AG08396 (cell line): ENCODE measurements at regions not wholly inside any gene's neighbourhood (a gene's known extent, or its start where the extent isn't known, plus 50 kb on each side); places are given as distances from the start of the nearest gene placed in this dataset.
A peak's percentile ranks its signal among the peaks of the same experiment; 100 is the strongest.

Source experiments
- DNase-seq: peaks from one replicate; pipeline ENCODE4 v3.0.0; 2012; ENCODE audit warnings: low spot score, mixed read lengths

DNA sequence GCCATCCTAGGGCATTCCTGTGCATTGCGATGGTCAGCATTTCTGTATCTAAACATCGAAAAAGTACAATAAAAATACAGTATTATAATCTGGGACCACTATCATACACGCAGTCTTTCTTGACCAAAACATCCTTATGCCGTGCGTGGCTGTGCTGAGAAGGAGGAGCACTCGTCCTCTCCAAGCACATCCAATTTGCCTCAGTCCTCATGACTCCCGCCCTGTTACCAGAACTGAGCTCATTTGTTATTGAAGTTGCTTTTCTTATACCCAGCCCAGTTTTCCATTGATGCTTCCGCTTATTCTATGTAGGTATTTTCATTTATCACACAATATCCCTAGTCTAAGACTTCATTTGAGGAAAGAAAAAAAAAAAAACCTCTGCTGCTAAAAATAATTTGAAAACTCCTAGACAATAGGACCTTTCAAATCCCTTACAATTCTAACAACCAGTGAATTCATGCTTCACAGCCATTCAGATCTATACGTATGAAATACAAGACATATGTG lies 236.9 kb upstream of the PLEKHG7 start:
- no peak for DNase-seq

DNA sequence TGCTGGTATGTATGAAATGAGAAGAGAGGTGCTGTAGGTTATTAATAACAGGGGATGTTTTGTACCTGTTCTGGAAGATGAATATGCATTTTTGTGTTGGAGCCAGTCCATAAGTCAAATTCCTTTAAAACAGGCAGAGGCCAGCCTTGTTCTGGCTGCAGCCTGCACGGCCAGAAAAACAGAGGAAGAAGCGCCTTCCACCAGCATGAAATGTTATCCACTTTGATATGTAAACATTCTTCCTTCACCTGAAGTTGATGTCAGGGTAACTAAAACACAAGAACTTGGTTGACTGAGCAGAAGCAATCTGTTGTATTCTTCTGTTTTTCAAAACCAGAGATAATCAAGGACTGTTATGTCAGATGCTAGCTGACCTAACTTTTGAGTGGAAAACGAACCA lies 237.9 kb upstream of the PLEKHG7 start:
- no peak for DNase-seq

DNA sequence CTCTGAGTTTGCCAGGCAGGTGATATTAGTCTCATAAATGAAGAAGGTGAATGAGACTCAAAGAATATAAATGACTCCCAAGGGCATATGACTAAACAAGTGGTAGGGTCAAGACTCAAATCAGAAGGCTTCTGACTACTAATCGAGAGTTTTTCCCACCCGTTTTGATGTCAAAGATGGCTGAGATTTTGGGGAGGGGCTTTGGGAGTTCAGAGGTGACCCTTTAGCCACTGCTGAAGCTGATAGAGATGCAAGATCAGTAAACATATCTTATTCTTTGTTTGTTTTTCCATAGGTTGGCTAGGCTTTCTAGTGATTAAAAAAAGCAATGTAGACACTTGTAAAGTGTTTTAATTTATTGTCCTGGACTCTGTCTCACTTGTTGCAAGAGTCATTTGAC lies 239.6 kb upstream of the PLEKHG7 start:
- no peak for DNase-seq

DNA sequence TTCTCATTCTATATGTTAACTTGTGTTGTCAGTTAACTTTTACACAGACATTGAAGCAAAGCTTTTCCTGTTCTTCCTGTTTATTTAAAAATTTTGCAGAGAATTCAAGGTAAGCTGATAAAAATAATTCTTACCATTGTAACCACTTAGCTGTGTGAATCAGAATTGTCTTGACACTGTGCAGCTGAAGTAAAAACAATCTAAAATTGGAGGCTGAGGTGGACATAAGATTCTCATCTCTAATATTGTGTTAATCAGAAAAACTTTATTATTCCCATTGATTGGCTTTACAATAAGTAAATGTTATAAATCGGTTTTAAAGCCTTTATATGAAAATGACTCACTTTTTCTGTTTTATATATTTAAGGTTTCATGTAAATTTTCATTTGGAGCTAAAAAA lies 240.3 kb upstream of the PLEKHG7 start:
- DNase-seq: no peak

DNA sequence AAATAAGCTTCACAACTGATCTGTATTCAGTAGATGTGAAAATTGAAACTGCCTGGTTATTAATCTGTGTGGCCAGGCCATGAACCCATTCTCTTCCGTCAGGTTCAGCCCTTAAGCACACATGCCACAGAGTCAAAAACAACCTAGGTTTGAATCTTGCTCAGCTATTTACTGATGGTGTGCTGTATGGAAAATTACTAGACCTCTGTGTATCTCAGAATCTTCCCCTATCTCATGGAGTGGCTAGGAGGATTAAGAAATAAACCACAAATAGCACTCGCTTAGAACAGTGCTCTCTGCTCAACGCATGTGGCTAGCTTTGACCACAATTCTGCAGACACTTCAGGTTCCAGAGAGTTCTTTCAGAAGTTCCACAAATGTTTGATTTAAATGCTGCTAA lies 240.7 kb upstream of the PLEKHG7 start:
- no peak for DNase-seq

DNA sequence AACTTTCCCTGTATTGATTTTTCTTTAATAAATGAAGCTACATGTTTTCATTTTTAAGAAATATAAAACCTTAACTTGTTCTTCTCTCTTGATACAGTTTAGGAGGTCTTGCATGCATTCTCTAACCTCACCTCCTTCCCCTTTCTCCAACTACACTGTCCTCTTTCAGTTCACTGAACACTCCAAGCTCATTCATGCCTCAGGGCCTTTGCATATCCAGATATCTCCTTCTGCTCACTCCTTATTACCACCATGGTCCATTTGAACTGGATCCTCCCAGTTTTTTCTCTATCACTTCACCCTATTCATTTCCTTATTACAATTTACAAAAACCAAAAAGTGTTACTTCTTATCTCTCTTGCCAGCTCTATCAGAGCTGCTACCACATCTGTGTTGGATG lies 242.9 kb upstream of the PLEKHG7 start:
- DNase-seq: no peak

DNA sequence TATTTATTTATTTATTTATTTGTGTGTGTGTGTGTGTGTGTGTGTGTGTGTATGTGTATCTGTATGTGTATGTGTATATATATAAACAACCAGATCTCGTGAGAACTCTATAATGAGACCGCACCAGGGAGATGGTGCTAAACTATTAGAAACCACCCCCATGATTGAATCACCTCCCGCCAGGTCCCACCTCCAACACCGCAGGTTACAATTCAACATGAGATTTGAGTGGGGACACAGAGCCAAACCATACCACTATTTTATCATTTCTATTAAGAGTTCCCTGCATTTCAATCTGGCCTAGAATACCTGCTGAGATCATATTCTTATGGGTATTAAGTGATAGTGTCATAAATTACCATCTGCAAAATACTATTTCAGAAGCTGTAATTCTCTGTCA lies 243.8 kb upstream of the PLEKHG7 start:
- no peak for DNase-seq

DNA sequence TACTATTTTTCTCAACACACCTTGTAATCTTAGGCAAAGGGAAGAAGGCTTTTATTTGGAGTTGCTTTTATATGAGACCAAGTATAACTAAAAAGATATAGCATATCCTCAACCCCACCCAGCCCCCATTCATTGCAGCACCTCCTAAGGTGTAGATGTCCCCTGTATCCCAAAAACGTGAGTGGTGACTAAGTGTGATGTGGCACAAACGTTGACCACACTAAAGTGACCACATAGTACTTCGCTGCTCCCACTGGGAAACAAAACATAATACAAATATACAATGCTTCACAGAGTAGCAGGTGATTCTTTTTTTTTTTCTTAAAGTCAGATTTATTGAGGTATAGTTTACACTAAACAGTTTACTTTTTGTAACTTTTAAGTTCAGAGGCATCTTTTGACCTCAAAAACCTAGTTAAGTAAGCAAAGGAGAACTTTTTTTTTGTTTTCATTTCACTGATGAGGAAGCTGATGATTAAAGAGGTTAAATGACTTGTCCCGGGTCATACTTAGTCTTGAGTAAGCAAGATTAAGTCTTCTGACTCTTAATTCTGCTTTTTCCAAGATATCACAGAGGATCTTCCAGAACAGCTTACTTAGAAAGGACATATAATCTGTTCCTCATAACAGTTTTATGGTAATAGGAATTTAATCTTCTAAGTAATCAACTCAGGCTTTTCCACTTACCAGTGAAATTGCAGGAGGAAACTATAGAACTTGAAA lies 245.2 kb upstream of the PLEKHG7 start:
- no peak for DNase-seq

DNA sequence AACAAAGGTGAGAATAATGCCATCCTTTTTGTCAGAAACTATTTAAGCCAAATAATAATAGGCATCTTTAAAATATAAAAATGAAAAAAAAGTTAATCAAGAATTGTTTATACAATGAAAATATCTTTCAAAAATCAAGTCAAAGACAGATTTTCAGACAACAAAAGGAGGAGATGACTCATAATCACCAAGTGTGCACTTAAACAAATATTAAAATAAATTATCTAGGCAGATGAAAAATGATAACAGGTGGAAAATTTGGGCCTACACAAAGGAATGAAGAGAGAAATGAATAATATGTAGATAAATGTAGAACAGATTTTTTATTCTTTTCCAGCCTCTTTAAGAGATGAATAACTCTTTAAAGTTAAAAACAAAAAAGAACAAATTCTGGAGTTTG lies 250.0 kb upstream of the PLEKHG7 start:
- DNase-seq: no peak

DNA sequence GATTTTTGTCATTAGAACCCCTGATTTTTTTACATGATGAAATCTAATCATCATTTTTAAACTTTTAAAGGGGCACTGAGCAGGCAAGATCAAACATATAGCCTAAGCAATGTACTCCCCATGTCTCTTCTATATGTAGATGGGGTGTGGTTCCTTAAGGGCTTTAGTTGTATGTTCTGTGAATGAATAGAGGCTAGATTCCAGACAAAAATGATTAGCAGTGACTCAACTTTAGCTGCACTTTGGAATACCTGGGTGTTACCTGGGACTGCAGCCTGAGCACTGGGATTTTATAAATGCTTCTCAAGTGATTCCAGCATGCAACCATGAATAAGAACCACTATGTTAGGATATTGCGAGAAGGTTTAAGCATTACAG lies 256.7 kb upstream of the PLEKHG7 start:
- DNase-seq: no peak

DNA sequence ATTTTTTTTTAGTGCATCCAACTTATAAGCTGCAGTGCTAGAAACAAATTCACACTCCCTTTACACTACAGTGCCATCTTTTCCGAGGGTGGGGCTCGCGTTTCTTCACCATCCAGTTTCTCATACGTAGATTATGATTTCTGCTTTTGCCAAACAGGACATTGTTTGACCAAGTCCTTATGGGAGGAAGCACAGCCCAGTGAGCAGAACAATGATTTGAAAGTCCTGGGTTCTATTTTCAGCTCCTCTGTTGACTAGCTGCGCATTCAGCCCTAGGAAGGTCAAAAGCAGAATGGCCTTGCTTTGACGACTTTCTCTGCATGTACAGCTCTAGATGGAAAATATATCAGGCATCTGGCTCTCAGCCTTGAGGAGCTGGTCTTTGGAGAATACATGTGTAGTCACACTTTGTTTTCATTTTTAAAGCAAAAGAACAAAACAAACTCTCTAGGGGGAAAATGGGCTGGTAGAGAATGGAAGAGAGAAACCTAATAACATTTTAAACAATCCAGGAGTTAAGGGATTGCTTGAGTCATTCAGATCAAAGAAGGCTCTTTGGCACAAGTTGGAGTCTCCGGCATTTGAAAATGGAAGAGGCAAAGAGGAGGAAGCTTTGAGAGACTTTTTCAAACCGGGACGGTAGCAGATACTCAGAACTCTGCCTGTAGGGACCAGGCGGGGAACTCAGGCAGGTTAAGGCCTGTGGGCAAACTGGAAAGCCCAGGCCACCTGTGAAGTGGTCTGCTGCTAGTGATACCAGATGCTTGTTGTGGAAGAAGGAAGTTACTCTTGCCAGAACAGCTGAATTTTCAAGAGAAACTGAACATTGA lies 257.3 kb upstream of the PLEKHG7 start:
- no peak for DNase-seq

DNA sequence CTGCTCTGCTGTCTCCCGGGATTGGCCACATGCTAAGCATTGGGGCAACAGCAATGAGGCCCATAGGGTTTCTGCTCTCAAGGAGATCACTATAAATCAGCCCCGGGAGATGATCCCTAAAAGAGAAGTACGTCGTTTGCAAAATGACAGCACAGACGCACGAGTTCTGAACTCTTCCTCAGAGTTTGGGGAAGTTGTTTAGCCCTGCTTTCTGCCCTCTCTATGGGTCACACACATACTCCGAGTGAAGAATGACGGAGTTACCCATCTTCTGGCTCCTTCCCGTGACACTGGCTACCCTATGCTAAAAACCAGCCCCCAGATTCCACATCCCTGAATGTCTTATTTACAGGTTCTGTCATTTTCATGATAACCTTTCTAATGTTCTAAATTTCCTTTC lies 258.0 kb upstream of the PLEKHG7 start:
- no peak for DNase-seq

DNA sequence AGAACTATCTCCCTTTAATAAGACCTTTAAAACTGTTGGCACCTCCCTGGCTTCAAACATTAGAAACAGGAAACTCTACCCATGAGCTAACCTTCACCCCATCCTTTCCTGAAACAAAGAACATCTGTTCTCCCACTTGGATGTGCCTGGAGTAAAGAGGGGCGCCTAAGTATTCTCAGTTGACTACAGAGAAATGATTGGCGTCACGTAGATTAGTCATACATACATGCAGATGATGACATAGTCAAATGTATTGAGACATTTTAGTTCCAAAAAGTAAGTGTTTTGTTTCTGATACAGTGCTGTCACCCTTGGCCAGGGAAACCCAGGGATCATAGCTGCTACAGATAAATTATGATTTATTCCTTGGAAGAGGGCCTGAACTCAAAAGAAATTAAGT lies 260.0 kb upstream of the PLEKHG7 start:
- no peak for DNase-seq

DNA sequence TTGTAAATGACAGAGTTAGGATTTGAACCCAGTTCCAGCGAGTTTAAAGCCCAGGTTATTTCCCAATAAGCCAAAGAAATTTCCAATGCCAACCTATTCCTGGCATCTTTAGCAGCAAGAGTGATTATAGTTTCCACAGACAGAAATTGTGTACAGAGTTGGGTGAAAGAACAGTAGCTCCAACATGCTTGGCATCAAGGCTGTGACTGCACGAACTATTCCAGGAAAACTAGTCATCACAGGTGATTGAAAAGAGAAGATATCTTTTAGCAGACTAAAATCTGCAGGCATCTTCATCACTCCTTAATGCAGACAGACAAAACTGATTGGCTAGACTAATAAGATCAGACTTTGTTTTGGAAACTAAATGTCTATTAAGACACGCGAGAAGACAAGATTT lies 262.7 kb upstream of the PLEKHG7 start:
- no peak for DNase-seq

DNA sequence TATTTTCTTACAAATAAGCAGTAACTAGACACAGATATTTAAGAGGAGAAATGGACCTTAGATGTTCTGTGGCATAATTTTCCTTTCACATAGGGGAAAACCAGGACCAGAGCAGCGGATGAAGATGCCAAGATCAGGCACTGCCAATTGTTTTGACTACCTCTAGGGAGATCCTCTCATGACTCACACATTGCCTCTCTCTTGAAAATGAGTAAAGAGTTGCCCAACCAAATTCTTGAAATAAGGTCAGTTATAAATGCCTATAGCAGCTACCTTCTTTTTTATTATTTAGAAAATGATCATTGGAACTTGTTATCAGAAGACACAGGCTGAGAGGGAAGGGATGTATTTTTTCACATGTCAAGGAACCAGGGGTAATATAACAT lies 263.4 kb upstream of the PLEKHG7 start:
- peak; percentile 15 for DNase-seq

DNA sequence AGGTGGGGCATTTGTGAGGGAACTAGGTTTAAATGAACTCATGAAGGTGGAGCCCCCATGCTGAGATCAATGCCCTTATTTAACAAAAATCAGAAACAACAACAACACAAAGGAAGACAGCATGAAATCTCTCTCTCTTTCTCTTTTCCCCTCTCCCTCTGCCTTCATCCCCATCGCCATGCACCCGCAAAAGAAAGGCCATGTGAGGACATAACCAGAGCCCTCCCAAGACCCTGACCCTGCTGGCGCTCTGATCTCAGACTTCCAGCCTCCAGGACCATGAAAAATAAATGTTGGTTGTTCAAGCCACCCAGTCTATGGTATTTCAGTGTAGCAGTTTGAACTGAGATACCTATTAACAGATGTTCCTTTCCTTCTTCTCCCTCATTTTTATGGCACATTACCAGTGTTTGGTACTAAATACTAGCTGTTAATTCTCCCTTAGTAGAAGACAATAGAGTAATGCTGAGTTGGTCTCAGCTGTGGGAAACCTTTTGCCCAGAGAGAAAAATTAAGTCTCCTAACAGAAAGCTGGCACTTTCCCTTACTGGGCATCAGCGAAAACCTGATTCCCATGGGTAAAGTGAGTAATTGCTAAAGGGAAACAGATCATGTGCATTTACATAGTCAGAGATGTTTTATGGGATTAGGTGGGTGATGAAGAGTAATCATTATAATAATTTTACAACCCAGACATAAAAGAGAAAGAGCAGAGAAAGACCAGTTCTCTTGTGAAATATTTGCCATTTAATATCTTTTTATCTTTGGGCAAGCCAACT lies 264.0 kb upstream of the PLEKHG7 start:
- no peak for DNase-seq

DNA sequence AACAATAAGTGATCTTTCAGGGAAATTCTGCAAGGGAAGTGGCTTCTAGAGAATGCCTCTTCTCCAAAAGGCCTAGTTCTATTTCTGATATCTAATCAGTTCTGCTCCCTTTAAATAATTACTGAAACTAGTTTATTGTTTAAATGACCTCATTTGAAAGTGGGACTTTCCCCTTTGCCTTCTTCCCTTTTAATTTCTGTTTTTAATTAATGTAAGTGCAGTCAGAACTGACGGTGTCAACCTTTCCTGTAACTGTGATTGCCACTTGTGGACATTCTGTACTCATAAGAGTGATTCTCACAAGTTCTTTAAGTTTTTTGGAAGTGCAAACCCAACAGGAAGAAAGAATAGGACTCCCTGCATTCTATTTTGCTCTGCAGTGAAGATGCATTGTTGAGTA lies 265.3 kb upstream of the PLEKHG7 start:
- DNase-seq: no peak

DNA sequence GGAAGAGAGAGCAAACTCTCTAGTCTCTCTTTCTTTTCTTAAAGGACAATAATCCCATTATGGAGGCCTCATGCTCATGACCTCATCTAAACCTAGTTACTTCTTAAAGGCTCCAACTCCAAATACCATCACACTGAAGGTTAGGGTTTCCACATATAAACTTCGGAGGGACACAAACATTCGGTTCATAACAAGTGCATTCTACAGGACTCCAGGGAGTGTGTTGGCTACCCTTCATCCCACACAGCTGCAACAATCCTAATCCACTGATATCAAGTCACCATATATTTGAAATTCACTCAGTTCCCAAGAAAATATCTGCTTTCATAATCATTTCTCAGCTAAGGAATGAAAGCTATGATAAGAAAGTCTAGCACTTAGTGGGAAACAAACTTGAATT lies 265.9 kb upstream of the PLEKHG7 start:
- no peak for DNase-seq

DNA sequence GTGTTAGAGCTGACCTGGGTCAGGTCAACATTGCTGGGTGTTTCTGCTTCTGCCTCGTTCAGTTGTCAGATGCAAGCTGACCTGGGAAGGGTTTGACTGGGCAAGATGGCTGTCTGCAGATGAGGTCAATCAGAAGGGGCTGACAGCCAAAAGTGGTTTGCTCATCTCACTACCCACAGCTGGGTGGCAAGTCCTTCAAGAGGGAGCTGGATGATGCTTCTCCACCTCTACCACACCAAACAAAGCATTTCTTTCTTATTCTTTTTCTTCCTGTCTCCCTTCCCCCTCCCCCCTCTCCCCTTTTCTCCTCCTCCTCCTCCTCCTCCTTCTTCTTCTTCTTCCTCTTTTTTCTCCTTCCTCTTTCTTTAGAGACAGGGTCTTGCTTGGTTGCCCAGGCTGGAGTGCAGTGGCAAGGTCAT lies 268.2 kb upstream of the PLEKHG7 start:
- DNase-seq: no peak

DNA sequence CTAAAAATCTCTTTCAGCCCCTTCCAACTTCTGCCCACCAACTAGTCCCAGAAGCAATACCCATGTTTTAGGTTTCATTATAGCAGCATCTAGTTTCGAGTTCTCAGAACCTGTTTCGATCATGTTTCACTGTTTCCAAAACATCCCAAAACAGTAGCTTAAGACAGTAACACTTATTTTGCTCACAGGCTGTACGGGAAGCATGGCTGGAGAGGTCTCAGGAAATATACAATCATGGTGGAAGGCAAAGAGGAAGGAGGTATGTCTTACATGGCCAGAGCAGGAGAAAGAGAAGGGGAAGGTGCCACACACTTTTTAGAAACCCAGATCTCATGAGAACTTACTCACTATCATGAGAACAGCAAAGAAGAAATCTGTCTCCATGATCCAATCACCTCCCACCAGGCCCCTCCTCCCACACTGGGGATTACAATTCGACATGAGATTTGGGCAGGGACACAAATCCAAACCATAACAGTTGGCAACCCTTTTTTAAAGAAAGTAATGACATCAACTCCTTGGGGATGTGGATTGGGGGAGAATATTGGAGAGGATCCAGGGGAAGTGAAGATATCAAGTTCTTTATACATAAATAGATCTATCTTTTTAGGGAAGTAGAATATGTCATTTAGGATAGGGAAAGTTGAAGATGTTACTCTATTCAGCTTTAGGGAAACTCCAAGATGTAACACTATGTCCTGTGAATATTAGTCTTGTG lies 269.9 kb upstream of the PLEKHG7 start:
- no peak for DNase-seq

DNA sequence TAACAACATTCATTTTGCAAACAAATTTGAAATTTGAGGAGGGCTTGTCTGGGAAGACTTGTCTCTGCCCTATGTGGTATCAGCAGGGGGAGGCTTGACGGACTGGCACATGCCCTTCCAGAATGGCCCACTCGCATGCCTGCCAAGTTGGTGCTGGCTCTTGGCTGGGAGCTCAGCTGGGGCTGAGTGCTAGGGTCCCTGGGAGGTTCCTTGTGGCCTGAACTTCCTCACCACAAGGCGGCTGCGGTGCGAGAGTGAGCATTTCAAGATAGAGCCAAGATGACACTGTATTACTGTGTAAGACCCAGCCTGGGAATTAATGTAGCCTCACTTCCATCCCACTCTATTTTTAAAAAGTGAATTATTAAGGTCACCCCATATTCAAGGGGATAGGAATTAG lies 271.6 kb upstream of the PLEKHG7 start:
- DNase-seq: no peak

DNA sequence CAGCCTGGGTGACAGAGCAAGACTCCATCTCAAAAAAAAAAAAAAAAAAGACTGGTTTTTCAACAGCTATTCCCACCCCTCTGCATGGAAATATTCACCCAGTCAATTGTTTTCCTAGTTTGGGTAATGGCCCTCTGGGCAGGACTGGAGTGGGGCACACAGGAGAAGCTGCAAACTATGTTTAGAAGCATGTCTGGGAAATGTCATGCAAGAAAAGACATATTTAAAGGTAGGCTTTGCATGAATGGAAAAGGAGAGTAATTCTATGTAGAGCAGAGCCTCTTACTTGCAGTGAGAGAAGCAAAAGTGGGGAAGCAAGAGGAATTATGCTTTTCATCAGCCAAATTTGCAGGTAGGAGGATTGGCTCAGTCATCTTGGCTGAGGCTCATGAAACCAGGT lies 276.5 kb upstream of the PLEKHG7 start:
- no peak for DNase-seq
